ENCODE measurements at regions not wholly inside any gene's neighbourhood (a gene's known extent, or its start where the extent isn't known, plus 50 kb on each side); places are given as distances from the start of the nearest gene placed in this dataset.

- H3K4me3 ChIP-seq (ENCODE audit: low read depth, low read length), result no peak overlapping the region
- no peak for DNase-seq (ENCODE audit: low read depth, low spot score)
- TF ChIP-seq CTCF (IDR thresholded peaks at IDR 0.05; ENCODE audit: insufficient read depth, low read length, missing control alignments), result no peak
- ChIA-PET CTCF (no interaction called here), POLR2A (no interaction called here)
Measured at GRCh38 chrX:44735498-44735897, 108.3 kb upstream of the DUSP21 start.

- CTCF ChIA-PET, result no interaction called here
- TF ChIP-seq CTCF (IDR thresholded peaks at IDR 0.05; ENCODE audit: insufficient read depth, low read length, missing control alignments), result no peak
- H3K4me3 ChIP-seq (ENCODE audit: low read depth, low read length), result no peak overlapping the region
- no peak for DNase-seq (ENCODE audit: low read depth, low spot score)
- POLR2A ChIA-PET, result no interaction called here
Measured at GRCh38 chrX:44733931-44734330, 109.9 kb upstream of the DUSP21 start.

- no peak overlapping the region for H3K4me3 ChIP-seq (ENCODE audit: low read depth, low read length)
- DNase-seq (ENCODE audit: low read depth, low spot score), result no peak
- ChIA-PET POLR2A (no interaction called here), CTCF (no interaction called here)
- TF ChIP-seq CTCF (IDR thresholded peaks at IDR 0.05; ENCODE audit: insufficient read depth, low read length, missing control alignments), result no peak
Measured at GRCh38 chrX:44731160-44731559, 112.7 kb upstream of the DUSP21 start.

GRCh38 chrX:44723426-44723825 lies 120.4 kb upstream of the DUSP21 start:
- no peak for TF ChIP-seq CTCF (IDR thresholded peaks at IDR 0.05; ENCODE audit: insufficient read depth, low read length, missing control alignments)
- ChIA-PET CTCF (no interaction called here), POLR2A (no interaction called here)
- no peak for DNase-seq (ENCODE audit: low read depth, low spot score)
- H3K4me3 ChIP-seq (ENCODE audit: low read depth, low read length), result no peak overlapping the region

- ChIA-PET CTCF (no interaction called here), POLR2A (no interaction called here)
- no peak for TF ChIP-seq CTCF (IDR thresholded peaks at IDR 0.05; ENCODE audit: insufficient read depth, low read length, missing control alignments)
- no peak overlapping the region for H3K4me3 ChIP-seq (ENCODE audit: low read depth, low read length)
- no peak for DNase-seq (ENCODE audit: low read depth, low spot score)
Measured at GRCh38 chrX:44708470-44708869, 135.4 kb upstream of the DUSP21 start.

GRCh38 chrX:44705817-44706551 lies 137.8 kb upstream of the DUSP21 start:
- CTCF ChIA-PET, result no interaction called here
- POLR2A ChIA-PET, result no interaction called here
- no peak overlapping the region for H3K4me3 ChIP-seq (ENCODE audit: low read depth, low read length)
- DNase-seq (ENCODE audit: low read depth, low spot score), result no peak
- TF ChIP-seq CTCF (IDR thresholded peaks at IDR 0.05; ENCODE audit: insufficient read depth, low read length, missing control alignments), result no peak

Measured in AG04449 (cell line).